ENCODE measurements at regions not wholly inside any gene's neighbourhood (a gene's known extent, or its start where the extent isn't known, plus 50 kb on each side); places are given as distances from the start of the nearest gene placed in this dataset.
"Not testable (repeated sequence)": the region's sequence is repeated elsewhere in the genome, so short reads cannot be mapped to it uniquely, and the experiment has no call there.

DNA sequence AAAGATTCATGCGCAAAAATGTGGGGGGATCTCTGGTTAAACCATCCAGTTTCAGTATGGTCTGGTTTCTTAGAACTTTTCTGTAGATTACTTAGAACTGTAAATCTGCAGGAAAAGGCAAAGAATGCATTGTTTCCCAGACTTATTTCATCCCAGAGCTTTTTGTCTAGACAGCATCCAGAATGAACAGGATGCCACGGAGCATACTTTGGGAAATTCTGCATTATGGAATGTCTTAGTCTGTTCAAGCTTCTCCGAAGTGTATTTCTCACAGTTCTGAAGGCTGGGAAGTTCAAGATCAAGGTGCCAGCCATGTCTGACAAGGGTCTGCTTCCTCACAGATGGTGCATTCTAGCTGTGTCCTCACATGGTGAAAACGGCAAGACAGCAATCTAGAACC lies 136.3 kb downstream of the INHBA start:
- Histone ChIP-seq H3K9ac (ENCODE audit: low read length) (no peak overlapping the region), H3K4me2 (ENCODE audit: low read depth, low read length, poor library complexity, severe bottlenecking) (no peak overlapping the region), H3K27ac (ENCODE audit: low read length) (no peak overlapping the region), H4K20me1 (ENCODE audit: insufficient read depth, low read depth, low read length) (no peaks in the 10 kb centered on the region), H3K36me3 (ENCODE audit: insufficient read depth, low read length) (no peaks in the 10 kb centered on the region), H3K79me2 (ENCODE audit: low read length) (no peaks in the 10 kb centered on the region), H3K27me3 (ENCODE audit: low read length) (no peaks in the 10 kb centered on the region), H3K9me2 (replicated peaks; ENCODE audit: insufficient read depth, low read length) (no peaks in the 10 kb centered on the region; the same call in 1 of the 2 replicates), H3K9me3 (ENCODE audit: low read length) (no peaks in the 10 kb centered on the region), H3K4me3 (ENCODE audit: low read length) (no peak overlapping the region), H3K4me1 (ENCODE audit: low read length) (no peaks in the 10 kb centered on the region), H2AFZ (ENCODE audit: low read length) (no peak overlapping the region)
- DNase-seq, result no peak

DNA sequence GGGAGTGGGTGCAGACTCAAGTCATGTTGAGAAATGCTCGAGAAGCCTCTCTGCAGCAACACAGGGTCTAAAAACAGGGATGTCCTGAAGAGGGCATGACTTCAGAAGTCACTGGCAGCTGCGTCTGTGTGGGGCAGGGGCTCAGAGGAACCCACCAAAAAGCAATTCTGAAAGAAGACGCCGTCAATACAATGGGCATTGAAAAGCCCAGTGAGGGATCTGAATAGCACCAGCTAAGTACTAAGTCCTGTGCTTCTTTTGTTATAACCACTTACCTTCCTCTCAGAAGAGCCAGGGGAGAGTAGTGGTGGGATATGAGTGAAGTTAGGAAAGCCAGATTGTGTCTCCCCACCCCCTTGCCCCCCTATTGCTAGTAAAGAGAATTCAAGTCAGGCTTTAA lies 137.2 kb downstream of the INHBA start:
- Histone ChIP-seq H4K20me1 (ENCODE audit: insufficient read depth, low read depth, low read length) (no peaks in the 10 kb centered on the region), H3K4me1 (ENCODE audit: low read length) (no peaks in the 10 kb centered on the region), H3K4me2 (ENCODE audit: low read depth, low read length, poor library complexity, severe bottlenecking) (no peak overlapping the region)

GRCh38 chr7:41559426-41559825 lies 143.5 kb downstream of the INHBA start:
- no peak overlapping the region for H2AFZ ChIP-seq (ENCODE audit: low read length)
- H3K79me2 ChIP-seq (ENCODE audit: low read length), result no peaks in the 10 kb centered on the region
- no peak for DNase-seq
- no peak overlapping the region for H3K9ac ChIP-seq (ENCODE audit: low read length)
- H3K4me1 ChIP-seq (ENCODE audit: low read length), result no peaks in the 10 kb centered on the region
- H4K20me1 ChIP-seq (ENCODE audit: insufficient read depth, low read depth, low read length), result no peaks in the 10 kb centered on the region
- H3K4me2 ChIP-seq (ENCODE audit: low read depth, low read length, poor library complexity, severe bottlenecking), result no peak overlapping the region
- no peaks in the 10 kb centered on the region for H3K36me3 ChIP-seq (ENCODE audit: insufficient read depth, low read length)
- no peak overlapping the region for H3K27ac ChIP-seq (ENCODE audit: low read length)
- no peaks in the 10 kb centered on the region for H3K9me3 ChIP-seq (ENCODE audit: low read length)
- no peaks in the 10 kb centered on the region for H3K27me3 ChIP-seq (ENCODE audit: low read length)
- H3K9me2 ChIP-seq (replicated peaks; ENCODE audit: insufficient read depth, low read length), result no peaks in the 10 kb centered on the region; the same call in 1 of the 2 replicates
- H3K4me3 ChIP-seq (ENCODE audit: low read length), result no peak overlapping the region

More for the DNA sequence above, 137.2 kb downstream of the INHBA start:
- Histone ChIP-seq H3K27ac (ENCODE audit: low read length) (no peak overlapping the region), H3K9ac (ENCODE audit: low read length) (no peak overlapping the region), H3K9me2 (replicated peaks; ENCODE audit: insufficient read depth, low read length) (no peaks in the 10 kb centered on the region; the same call in 1 of the 2 replicates), H3K4me3 (ENCODE audit: low read length) (no peak overlapping the region), H3K79me2 (ENCODE audit: low read length) (no peaks in the 10 kb centered on the region), H3K36me3 (ENCODE audit: insufficient read depth, low read length) (no peaks in the 10 kb centered on the region), H2AFZ (ENCODE audit: low read length) (no peak overlapping the region), H3K27me3 (ENCODE audit: low read length) (no peaks in the 10 kb centered on the region), H3K9me3 (ENCODE audit: low read length) (no peaks in the 10 kb centered on the region)
- DNase-seq, result no peak

- Histone ChIP-seq H3K9me3 (ENCODE audit: low read length) (no peaks in the 10 kb centered on the region), H3K36me3 (ENCODE audit: insufficient read depth, low read length) (no peaks in the 10 kb centered on the region), H3K9me2 (replicated peaks; ENCODE audit: insufficient read depth, low read length) (no peaks in the 10 kb centered on the region), H3K27me3 (ENCODE audit: low read length) (no peaks in the 10 kb centered on the region), H3K79me2 (ENCODE audit: low read length) (no peaks in the 10 kb centered on the region), H2AFZ (ENCODE audit: low read length) (no peak overlapping the region), H3K4me2 (ENCODE audit: low read depth, low read length, poor library complexity, severe bottlenecking) (no peak overlapping the region), H3K4me3 (ENCODE audit: low read length) (no peak overlapping the region), H3K9ac (ENCODE audit: low read length) (no peak overlapping the region), H3K4me1 (ENCODE audit: low read length) (no peaks in the 10 kb centered on the region), H3K27ac (ENCODE audit: low read length) (no peak overlapping the region), H4K20me1 (ENCODE audit: insufficient read depth, low read depth, low read length) (no peaks in the 10 kb centered on the region)
- DNase-seq, result no peak
These were observed 148.4 kb downstream of the INHBA start for GRCh38 chr7:41554481-41554880.

DNA sequence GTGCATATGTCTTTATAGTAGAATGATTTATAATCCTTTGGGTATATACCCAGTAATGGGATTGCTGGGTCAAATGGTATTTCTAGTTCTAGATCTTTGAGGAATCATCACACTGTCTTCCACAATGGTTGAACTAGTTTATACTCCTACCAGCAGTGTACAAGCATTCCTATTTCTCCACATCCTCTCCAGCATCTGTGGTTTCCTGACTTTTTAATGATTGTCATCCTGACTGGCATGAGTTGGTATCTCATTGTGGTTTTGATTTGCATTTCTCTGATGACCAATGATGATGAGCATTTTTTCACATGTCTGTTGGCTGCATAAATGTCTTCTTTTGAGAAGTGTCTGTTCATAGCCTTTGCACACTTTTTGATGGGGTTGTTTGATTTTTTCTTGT lies 152.8 kb downstream of the INHBA start:
- not testable (repeated sequence) for H2AFZ ChIP-seq (ENCODE audit: low read length); H3K36me3 ChIP-seq (ENCODE audit: insufficient read depth, low read length); H3K79me2 ChIP-seq (ENCODE audit: low read length); H4K20me1 ChIP-seq (ENCODE audit: insufficient read depth, low read depth, low read length); H3K4me2 ChIP-seq (ENCODE audit: low read depth, low read length, poor library complexity, severe bottlenecking); H3K9me2 ChIP-seq (replicated peaks; ENCODE audit: insufficient read depth, low read length); H3K27ac ChIP-seq (ENCODE audit: low read length); DNase-seq; H3K4me1 ChIP-seq (ENCODE audit: low read length); H3K9ac ChIP-seq (ENCODE audit: low read length); H3K4me3 ChIP-seq (ENCODE audit: low read length); H3K9me3 ChIP-seq (ENCODE audit: low read length); H3K27me3 ChIP-seq (ENCODE audit: low read length)

DNA sequence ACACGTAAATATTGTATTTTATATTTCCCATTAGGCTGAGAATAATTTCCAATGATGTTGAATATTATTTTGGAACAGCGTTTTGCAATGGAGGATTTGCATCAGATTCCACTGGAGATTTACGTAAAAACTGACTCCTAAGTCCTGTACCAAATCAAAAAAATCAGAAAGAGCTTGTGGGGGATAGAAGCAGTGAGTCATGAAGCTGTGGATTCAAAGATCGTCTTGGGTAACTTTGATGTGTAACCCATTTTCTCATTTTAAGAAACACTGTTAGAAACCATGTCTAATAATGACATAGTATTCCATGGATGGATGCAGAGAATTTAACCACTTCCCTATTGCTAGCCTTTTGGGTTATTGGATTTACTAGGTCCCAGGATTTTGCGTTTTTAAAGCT lies 158.6 kb downstream of the INHBA start:
- H3K36me3 ChIP-seq (ENCODE audit: insufficient read depth, low read length), result no peaks in the 10 kb centered on the region
- H3K4me3 ChIP-seq (ENCODE audit: low read length), result no peak overlapping the region
- no peaks in the 10 kb centered on the region for H3K4me1 ChIP-seq (ENCODE audit: low read length)
- no peaks in the 10 kb centered on the region for H4K20me1 ChIP-seq (ENCODE audit: insufficient read depth, low read depth, low read length)
- no peak overlapping the region for H3K27ac ChIP-seq (ENCODE audit: low read length)
- no peak for DNase-seq
- H3K27me3 ChIP-seq (ENCODE audit: low read length), result 0 out of 2 replicates have a peak, but pooled peaks cover 3% of the 10 kb centered on the region
- H2AFZ ChIP-seq (ENCODE audit: low read length), result no peak overlapping the region
- no peak overlapping the region for H3K9ac ChIP-seq (ENCODE audit: low read length)
- H3K9me3 ChIP-seq (ENCODE audit: low read length), result no peaks in the 10 kb centered on the region
- H3K4me2 ChIP-seq (ENCODE audit: low read depth, low read length, poor library complexity, severe bottlenecking), result no peak overlapping the region
- no peaks in the 10 kb centered on the region for H3K79me2 ChIP-seq (ENCODE audit: low read length)
- 0 out of 2 replicates have a peak, but pooled peaks cover 4% of the 10 kb centered on the region for H3K9me2 ChIP-seq (replicated peaks; ENCODE audit: insufficient read depth, low read length)

DNA sequence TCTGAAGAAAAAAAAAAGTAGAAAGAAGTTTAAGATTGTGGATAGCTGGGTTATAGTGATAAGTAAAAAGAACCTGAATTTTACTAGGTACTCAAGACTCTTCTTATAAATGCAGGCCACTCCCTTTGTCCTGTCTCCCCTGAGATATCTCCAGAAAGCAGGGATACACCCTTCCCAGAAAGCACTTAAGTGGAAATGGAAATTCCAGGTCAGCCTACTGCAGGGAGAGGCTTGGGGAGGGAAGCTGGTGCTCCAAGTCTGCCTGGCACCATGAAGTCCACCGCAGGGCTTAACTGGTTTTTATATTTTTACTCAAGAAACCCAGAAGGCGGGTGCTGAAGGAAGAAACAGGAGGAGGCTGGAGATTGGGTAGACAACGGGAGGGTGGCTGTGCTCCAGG lies 162.3 kb downstream of the INHBA start:
- H3K9me3 ChIP-seq (ENCODE audit: low read length), result no peaks in the 10 kb centered on the region
- no peaks in the 10 kb centered on the region for H3K79me2 ChIP-seq (ENCODE audit: low read length)
- no peak for DNase-seq
- H4K20me1 ChIP-seq (ENCODE audit: insufficient read depth, low read depth, low read length), result no peaks in the 10 kb centered on the region
- H3K36me3 ChIP-seq (ENCODE audit: insufficient read depth, low read length), result no peaks in the 10 kb centered on the region
- no peak overlapping the region for H3K27ac ChIP-seq (ENCODE audit: low read length)
- no peak overlapping the region for H3K4me3 ChIP-seq (ENCODE audit: low read length)
- no peak overlapping the region for H3K9ac ChIP-seq (ENCODE audit: low read length)
- H3K4me1 ChIP-seq (ENCODE audit: low read length), result no peaks in the 10 kb centered on the region
- H3K27me3 ChIP-seq (ENCODE audit: low read length), result 0 out of 2 replicates have a peak, but pooled peaks cover 3% of the 10 kb centered on the region
- H2AFZ ChIP-seq (ENCODE audit: low read length), result no peak overlapping the region
- H3K4me2 ChIP-seq (ENCODE audit: low read depth, low read length, poor library complexity, severe bottlenecking), result no peak overlapping the region
- no peaks in the 10 kb centered on the region for H3K9me2 ChIP-seq (replicated peaks; ENCODE audit: insufficient read depth, low read length)

GRCh38 chr7:41538810-41539724 lies 163.8 kb downstream of the INHBA start:
- Histone ChIP-seq H4K20me1 (ENCODE audit: insufficient read depth, low read depth, low read length) (no peaks in the 10 kb centered on the region), H3K9me2 (replicated peaks; ENCODE audit: insufficient read depth, low read length) (no peaks in the 10 kb centered on the region), H2AFZ (ENCODE audit: low read length) (no peak overlapping the region), H3K4me3 (ENCODE audit: low read length) (no peak overlapping the region), H3K4me2 (ENCODE audit: low read depth, low read length, poor library complexity, severe bottlenecking) (no peak overlapping the region), H3K4me1 (ENCODE audit: low read length) (no peaks in the 10 kb centered on the region), H3K27ac (ENCODE audit: low read length) (no peak overlapping the region), H3K9ac (ENCODE audit: low read length) (no peak overlapping the region), H3K27me3 (ENCODE audit: low read length) (0 out of 2 replicates have a peak, but pooled peaks cover 3% of the 10 kb centered on the region), H3K9me3 (ENCODE audit: low read length) (no peaks in the 10 kb centered on the region), H3K36me3 (ENCODE audit: insufficient read depth, low read length) (no peaks in the 10 kb centered on the region), H3K79me2 (ENCODE audit: low read length) (no peaks in the 10 kb centered on the region)
- DNase-seq, result no peak
